ENCODE measurements at regions not wholly inside any gene's neighbourhood (a gene's known extent, or its start where the extent isn't known, plus 50 kb on each side); places are given as distances from the start of the nearest gene placed in this dataset.

DNA sequence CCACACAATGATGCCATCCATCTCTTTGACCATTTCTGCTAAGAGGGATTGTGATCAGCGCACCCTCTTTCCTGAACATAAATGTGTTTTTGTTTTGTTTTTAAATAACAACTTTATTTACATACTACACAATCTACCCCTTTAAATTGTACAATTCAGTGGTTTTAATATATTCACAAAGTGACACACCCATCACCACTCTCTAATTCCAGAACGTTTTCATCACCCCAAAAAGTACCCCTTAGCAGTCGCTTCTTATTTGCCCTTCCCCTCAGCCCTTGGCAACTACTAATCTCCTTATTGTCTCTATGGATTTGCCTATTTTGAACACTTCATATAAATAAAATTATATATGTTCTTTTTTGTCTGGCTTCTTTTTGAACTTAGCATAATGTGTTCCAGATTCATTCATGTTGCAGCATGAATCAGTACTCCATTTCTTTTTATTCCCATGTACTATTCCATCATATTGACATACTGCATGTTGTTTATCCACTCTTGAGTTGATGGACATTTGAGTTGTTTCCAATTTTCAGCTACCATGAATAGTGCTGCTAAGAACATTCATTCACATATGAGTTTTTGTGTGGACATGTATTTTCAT is 150.9 kb upstream of the NABP1 start:
- TF ChIP-seq, protein P1, sequence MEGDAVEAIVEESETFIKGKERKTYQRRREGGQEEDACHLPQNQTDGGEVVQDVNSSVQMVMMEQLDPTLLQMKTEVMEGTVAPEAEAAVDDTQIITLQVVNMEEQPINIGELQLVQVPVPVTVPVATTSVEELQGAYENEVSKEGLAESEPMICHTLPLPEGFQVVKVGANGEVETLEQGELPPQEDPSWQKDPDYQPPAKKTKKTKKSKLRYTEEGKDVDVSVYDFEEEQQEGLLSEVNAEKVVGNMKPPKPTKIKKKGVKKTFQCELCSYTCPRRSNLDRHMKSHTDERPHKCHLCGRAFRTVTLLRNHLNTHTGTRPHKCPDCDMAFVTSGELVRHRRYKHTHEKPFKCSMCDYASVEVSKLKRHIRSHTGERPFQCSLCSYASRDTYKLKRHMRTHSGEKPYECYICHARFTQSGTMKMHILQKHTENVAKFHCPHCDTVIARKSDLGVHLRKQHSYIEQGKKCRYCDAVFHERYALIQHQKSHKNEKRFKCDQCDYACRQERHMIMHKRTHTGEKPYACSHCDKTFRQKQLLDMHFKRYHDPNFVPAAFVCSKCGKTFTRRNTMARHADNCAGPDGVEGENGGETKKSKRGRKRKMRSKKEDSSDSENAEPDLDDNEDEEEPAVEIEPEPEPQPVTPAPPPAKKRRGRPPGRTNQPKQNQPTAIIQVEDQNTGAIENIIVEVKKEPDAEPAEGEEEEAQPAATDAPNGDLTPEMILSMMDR (conservative IDR thresholded peaks at IDR 0.05 in 1 of 2, IDR thresholded peaks at IDR 0.05 in 1 of 2; ENCODE audit: low read depth in 1 of 2, low read length in 2 of 2) = no peak
- no peak for TF ChIP-seq EZH2 (IDR thresholded peaks at IDR 0.05; ENCODE audit: low read length, missing control alignments)
